SK-N-SH (cell line): ENCODE measurements at regions not wholly inside any gene's neighbourhood (a gene's known extent, or its start where the extent isn't known, plus 50 kb on each side); places are given as distances from the start of the nearest gene placed in this dataset.

Experiments
- CTCF ChIP-seq: fragments of 200-600 bp; sonication (generic); IDR thresholded peaks from 2 replicates; pipeline ENCODE4 v1.6.1; 2017; ENCODE audit warnings: antibody characterized with exemption, mild to moderate bottlenecking, moderate library complexity
- ELF1 ChIP-seq: IDR thresholded peaks from 2 replicates; pipeline ENCODE4 v1.4.0; 2012
- EP300 ChIP-seq, 2 experiments: IDR thresholded peaks; 2 replicates each; pipeline versions ENCODE4 v1.4.0 to v1.6.1; 2012; ENCODE audit warnings: borderline replicate concordance in 1 of 2, low read depth in 1 of 2, low read length in 1 of 2
- FOXM1 ChIP-seq: IDR thresholded peaks from 2 replicates; pipeline ENCODE4 v1.4.0; 2012; ENCODE audit warnings: low read depth, mild to moderate bottlenecking
- GABPA ChIP-seq: IDR thresholded peaks from 2 replicates; pipeline ENCODE4 v1.4.0; 2012; ENCODE audit warnings: low read depth, mild to moderate bottlenecking
- MXI1 ChIP-seq: IDR thresholded peaks from 2 replicates; pipeline ENCODE4 v1.6.1; 2012; ENCODE audit warnings: mild to moderate bottlenecking, low read depth, low read length, improper control_type of control experiment
- POLR2AphosphoS5 ChIP-seq: IDR thresholded peaks from 2 replicates; pipeline ENCODE4 v1.6.1; 2012; ENCODE audit warnings: low read depth, low read length
- REST ChIP-seq: IDR thresholded peaks from 2 replicates; pipeline ENCODE4 v1.6.1; 2012; ENCODE audit warnings: mild to moderate bottlenecking, low read depth, low read length, moderate library complexity
- TEAD4 ChIP-seq: IDR thresholded peaks from 2 replicates; pipeline ENCODE4 v1.4.0; 2012; ENCODE audit warnings: mild to moderate bottlenecking, borderline replicate concordance; ENCODE audit not compliant: insufficient read depth
- USF1 ChIP-seq: IDR thresholded peaks from 2 replicates; pipeline ENCODE4 v1.4.0; 2012; ENCODE audit warnings: low read depth, borderline replicate concordance
- YY1 ChIP-seq: IDR thresholded peaks from 2 replicates; pipeline ENCODE4 v1.4.0; 2012; ENCODE audit warnings: low read depth, mild to moderate bottlenecking
- ZBTB33 ChIP-seq: IDR thresholded peaks from 2 replicates; pipeline ENCODE4 v1.4.0; 2012; ENCODE audit warnings: low read depth, borderline replicate concordance

- TF ChIP-seq ZBTB33 (no peak), CTCF (no peak), USF1 (no peak), YY1 (no peak), TEAD4 (no peak), ELF1 (no peak), MXI1 (no peak), REST (no peak), EP300 (IDR thresholded peaks at IDR 0.05; ENCODE audit: borderline replicate concordance in 1 of 2, low read depth in 1 of 2, low read length in 1 of 2) (no peak), GABPA (no peak), POLR2AphosphoS5 (no peak), FOXM1 (no peak)
These were observed 329.8 kb upstream of the PKN2 start for GRCh38 chr1:88354256-88354655.
